Erythroblast (primary cell): ENCODE measurements at regions not wholly inside any gene's neighbourhood (a gene's known extent, or its start where the extent isn't known, plus 50 kb on each side); places are given as distances from the start of the nearest gene placed in this dataset.

Source experiments
- GATA1 ChIP-seq: IDR thresholded peaks from 2 replicates; pipeline ENCODE4 v1.6.1; 2011; ENCODE audit warnings: low read depth, mild to moderate bottlenecking, control low read depth, low read length, moderate library complexity
- POLR2A ChIP-seq: IDR thresholded peaks from 2 replicates; pipeline ENCODE4 v1.6.1; 2011; ENCODE audit warnings: mild to moderate bottlenecking, low read length

DNA sequence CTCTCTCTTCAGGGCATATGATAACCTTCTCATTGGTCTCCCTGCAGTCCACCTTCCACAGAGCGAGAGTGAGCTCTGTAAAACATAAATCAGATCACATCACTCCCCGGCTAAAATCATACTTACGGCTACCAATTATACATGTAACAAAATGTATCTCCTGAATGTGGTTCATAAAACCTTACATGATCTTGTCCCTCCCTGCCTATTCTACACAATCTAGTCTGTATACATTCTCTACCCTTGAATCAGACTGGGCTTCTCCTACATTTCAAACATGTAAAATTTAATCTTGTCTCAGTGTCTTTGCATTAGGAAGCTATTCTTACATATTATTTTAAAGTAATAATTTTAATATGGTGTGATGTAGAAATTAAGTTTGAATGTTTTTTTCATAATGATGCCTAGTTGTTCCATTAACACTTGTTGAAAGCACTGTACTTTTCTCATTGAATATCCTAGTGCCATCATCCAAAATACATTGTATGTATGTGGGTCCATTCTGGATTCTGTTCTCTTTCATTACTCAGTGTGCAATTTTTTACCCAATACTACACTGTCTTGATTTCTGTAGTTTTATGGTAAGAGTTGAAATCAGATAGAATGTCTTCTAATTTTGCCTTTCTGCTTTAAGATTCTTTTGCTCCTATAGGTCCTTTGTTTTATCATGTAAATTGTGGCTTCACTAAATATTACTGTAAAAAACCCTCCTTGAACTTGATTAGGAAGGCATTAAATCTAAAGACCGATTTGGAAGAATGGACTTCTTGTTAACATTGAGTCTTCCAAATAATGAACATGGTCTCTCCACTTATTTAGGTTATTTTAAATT lies 403.3 kb upstream of the EPHA7 start:
- no peak for TF ChIP-seq POLR2A
- no peak for TF ChIP-seq GATA1
